Psoas muscle (tissue), 7 donors: ENCODE measurements at regions not wholly inside any gene's neighbourhood (a gene's known extent, or its start where the extent isn't known, plus 50 kb on each side); places are given as distances from the start of the nearest gene placed in this dataset.
"Not testable (repeated sequence)": the region's sequence is repeated elsewhere in the genome, so short reads cannot be mapped to it uniquely, and the experiment has no call there.

Source experiments
- ATAC-seq, 4 donors: fragments of 200-7000 bp; cut with Tn5 transposase; one replicate each; pipeline ENCODE4 v1.9.1; 2020; ENCODE audit warnings: moderate library complexity in 3 of 4, mild to moderate bottlenecking in 2 of 4
- DNase-seq, 2 donors: peaks; one replicate each; pipeline ENCODE4 v3.0.0-alpha.2; 2020
- H3K27ac ChIP-seq: fragments of 200-600 bp; one replicate; pipeline ENCODE4 v1.8.0; 2022
- H3K27me3 ChIP-seq, 3 donors: fragments of 200-600 bp in 1 of 3; one replicate each; pipeline versions ENCODE4 v1.6.1 to v1.8.0; 2013 to 2022; ENCODE audit warnings: low read length in 2 of 3, mild to moderate bottlenecking in 2 of 3, moderate library complexity in 1 of 3; ENCODE audit not compliant: insufficient read depth in 3 of 3
- H3K36me3 ChIP-seq, 2 donors: fragments of 200-600 bp in 1 of 2; one replicate each; pipeline versions ENCODE4 v1.6.1 to v1.8.0; 2013 to 2022; ENCODE audit warnings: low read depth in 1 of 2, mild to moderate bottlenecking in 1 of 2, moderate library complexity in 1 of 2; ENCODE audit not compliant: insufficient read depth in 1 of 2
- H3K4me1 ChIP-seq: fragments of 200-600 bp; one replicate; pipeline ENCODE4 v1.8.0; 2022
- H3K4me3 ChIP-seq: fragments of 200-600 bp; one replicate; pipeline ENCODE4 v1.8.0; 2022; ENCODE audit warnings: mild to moderate bottlenecking
- H3K9me3 ChIP-seq: fragments of 200-600 bp; one replicate; pipeline ENCODE4 v1.8.0; 2022
- CTCF ChIP-seq: fragments of 200-600 bp; IDR thresholded peaks from one replicate; pipeline ENCODE4 v1.8.0; 2022; ENCODE audit warnings: antibody characterized with exemption
- WGBS, 3 donors: extraction: QIAGEN DNeasy Blood & Tissue Kit; methylation state at CpG; one replicate each; pipeline versions ENCODE4 v1.1.6 to v1.1.7; 2013; 5-methylcytosine and 5-hydroxymethylcytosine counted together
- intact Hi-C, 2 donors: fragments of 100-400 bp; cut with DNase I; formaldehyde crosslinking; loops; one replicate each; pipeline versions ENCODE4 v1.11.0 to v1.14.2; 2022
- donor health status: healthy with polysubstance abuse.
- donor health status: DM: no; HTN: no; CAD: no; lungs with moderate emphysema.
- donor health status: Bipolar disorder and iron deficiency.
- donor health status: healthy.
- donor health status: DM: yes; HTN: yes; CAD: no.
- donor health status: DM: no; HTN: no; CAD: no.
- donor health status: DM: yes; HTN: yes; CAD: no.

DNA sequence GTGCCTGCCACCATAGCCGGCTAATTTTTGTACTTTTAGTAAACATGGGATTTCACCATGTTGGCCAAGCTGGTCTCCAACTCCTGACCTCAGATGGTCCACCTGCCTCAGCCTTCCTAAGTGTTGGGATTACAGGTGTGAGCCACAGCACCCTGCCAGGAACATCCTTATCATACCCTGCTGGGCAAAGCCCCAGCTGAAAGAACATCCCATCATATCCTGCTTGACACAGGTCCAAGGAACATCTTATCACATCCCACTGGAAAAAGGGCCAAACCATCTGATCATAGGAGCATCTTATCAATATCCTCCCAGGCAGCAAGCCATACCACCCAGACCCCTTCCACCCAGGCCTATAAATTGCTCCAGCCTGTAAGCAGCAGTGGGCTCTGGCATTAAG is 1109.2 kb upstream of the CDH8 start:
- intact Hi-C loops: no loop called here
- no peak for TF ChIP-seq CTCF
- DNase-seq (no peak), ATAC-seq (no peak)
- WGBS, 3 donors: 94 to 95% (median 95%) methylated on average over 1 of the region's 1 CpG
- Histone ChIP-seq H3K4me3 (no peak overlapping the region), H3K27me3 (no peaks in the 10 kb centered on the region), H3K36me3 (no peaks in the 10 kb centered on the region), H3K9me3 (no peaks in the 10 kb centered on the region), H3K4me1 (no peaks in the 10 kb centered on the region), H3K27ac (no peak overlapping the region)

DNA sequence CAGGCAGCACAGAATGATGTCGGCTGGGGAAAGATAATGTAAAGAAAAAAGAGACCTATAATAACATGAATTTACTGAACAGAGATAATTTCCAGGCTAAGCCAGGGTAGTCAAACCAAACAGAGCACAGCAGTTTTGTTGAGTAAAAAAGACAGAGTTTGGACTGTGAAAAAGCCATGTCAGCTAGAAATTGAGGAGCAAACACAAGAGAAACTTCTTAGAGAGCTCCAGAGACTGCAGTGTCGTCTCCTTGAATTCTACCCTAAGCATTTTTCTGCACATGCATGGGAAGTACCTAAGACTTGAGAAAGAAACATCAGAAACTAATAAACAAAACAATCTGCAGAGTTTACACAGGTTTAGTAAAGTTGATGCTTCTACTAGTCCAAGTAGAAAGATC is 1098.8 kb upstream of the CDH8 start:
- no peak overlapping the region for H3K4me3 ChIP-seq
- H3K27ac ChIP-seq: no peak overlapping the region
- DNase-seq: no peak
- H3K36me3 ChIP-seq: no peaks in the 10 kb centered on the region
- intact Hi-C loops: no loop called here
- WGBS, 3 donors: 75 to 85% (median 84%) methylated on average over 2 of the region's 2 CpGs
- no peak for TF ChIP-seq CTCF
- ATAC-seq: no peak
- H3K4me1 ChIP-seq: no peaks in the 10 kb centered on the region
- no peaks in the 10 kb centered on the region for H3K27me3 ChIP-seq
- no peaks in the 10 kb centered on the region for H3K9me3 ChIP-seq

- H3K27ac ChIP-seq: no peak overlapping the region
- DNase-seq (no peak), ATAC-seq (no peak)
- TF ChIP-seq CTCF: no peak
- no peaks in the 10 kb centered on the region for H3K4me1 ChIP-seq
- H3K27me3 ChIP-seq: no peaks in the 10 kb centered on the region
- no peaks in the 10 kb centered on the region for H3K36me3 ChIP-seq
- H3K4me3 ChIP-seq: no peak overlapping the region
- 82 to 86% (median 85%) methylated on average over 2 of the region's 2 CpGs for WGBS, 3 donors
- intact Hi-C loops: no loop called here
- no peaks in the 10 kb centered on the region for H3K9me3 ChIP-seq
These were observed 1095.3 kb upstream of the CDH8 start for GRCh38 chr16:63131503-63131902.

DNA sequence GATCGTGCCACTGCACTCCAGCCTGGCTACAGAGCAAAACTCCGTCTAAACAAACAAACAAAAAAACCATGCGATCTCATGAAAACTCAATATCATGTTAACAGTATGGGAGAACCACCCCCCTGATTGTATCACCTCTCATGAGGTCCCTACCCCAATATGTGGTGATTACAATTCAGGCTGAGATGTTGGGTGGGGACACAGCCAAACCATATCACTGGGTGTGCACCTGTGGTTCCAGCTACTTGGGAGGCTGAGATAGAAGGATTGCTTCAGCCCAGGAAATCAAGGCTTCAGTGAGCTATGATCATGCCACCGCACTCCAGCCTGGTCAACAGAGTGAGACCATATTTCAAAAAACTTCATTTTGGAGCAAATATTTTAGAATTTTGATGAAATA is 1094.7 kb upstream of the CDH8 start:
- Histone ChIP-seq H3K27ac (no peak overlapping the region), H3K4me1 (no peaks in the 10 kb centered on the region), H3K36me3 (no peaks in the 10 kb centered on the region), H3K9me3 (no peaks in the 10 kb centered on the region), H3K4me3 (no peak overlapping the region), H3K27me3 (no peaks in the 10 kb centered on the region)
- intact Hi-C loops: no loop called here
- 85 to 89% (median 89%) methylated on average over 4 of the region's 4 CpGs for WGBS, 3 donors
- ATAC-seq (no peak), DNase-seq (no peak)
- no peak for TF ChIP-seq CTCF

DNA sequence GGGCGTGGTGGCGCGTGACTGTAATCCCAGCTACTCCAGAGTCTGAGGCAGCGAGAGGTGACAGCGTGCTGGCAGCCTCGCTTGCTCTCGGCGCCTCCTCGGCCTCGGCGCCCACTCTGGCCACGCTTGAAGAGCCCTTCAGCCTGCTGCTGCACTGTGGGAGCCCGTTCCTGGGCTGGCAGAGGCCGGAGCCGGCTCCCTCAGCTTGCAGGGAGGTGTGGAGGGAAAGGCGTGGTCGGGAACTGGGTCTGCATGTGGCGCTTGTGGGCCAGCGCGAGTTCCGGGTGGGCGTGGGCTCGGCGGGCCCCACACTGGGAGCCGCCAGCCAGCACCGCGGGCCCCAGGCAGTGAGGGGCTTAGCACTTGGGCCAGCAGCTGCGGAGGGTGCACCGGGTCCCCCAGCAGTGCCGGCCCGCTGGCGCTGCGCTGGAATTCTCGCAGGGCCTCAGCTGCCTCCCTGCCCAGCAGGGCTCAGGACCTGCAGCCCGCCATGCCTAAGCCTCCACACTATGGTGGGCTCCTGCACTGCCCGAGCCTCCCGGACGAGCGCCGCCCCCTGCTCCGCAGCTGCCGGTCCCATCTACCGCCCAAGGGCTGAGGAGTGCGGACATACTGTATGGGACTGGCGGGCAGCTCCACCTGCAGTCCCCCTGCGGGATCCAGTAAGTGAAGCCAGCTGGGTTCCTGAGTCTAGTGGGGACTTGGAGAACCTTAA is 1093.3 kb upstream of the CDH8 start:
- H3K36me3 ChIP-seq: no peaks in the 10 kb centered on the region
- no peaks in the 10 kb centered on the region for H3K27me3 ChIP-seq
- WGBS, 3 donors: 93 to 96% (median 95%) methylated on average over 42 to 46 of the region's 46 CpGs
- H3K27ac ChIP-seq: no peak overlapping the region
- H3K4me3 ChIP-seq: no peak overlapping the region
- ATAC-seq: no peak
- intact Hi-C loops: no loop called here
- H3K4me1 ChIP-seq: no peaks in the 10 kb centered on the region
- no peak for DNase-seq
- H3K9me3 ChIP-seq: no peaks in the 10 kb centered on the region
- TF ChIP-seq CTCF: no peak

GRCh38 chr16:63119905-63120304 is 1083.7 kb upstream of the CDH8 start:
- H3K4me1 ChIP-seq, H3K36me3 ChIP-seq, ATAC-seq, H3K9me3 ChIP-seq, H3K27ac ChIP-seq, H3K27me3 ChIP-seq, intact Hi-C loops, H3K4me3 ChIP-seq: not testable (repeated sequence)
- peak in 1 of 2 donors; percentile 40 for DNase-seq
- WGBS, 3 donors: 94 to 96% (median 95%) methylated on average over 22 to 23 of the region's 23 CpGs
